Hematopoietic multipotent progenitor cell treated with erythropoietin and hydrocortisone succinate and interleukin-3 and kit ligand, for 15 days (in vitro differentiated cells): ENCODE measurements at regions not wholly inside any gene's neighbourhood (a gene's known extent, or its start where the extent isn't known, plus 50 kb on each side); places are given as distances from the start of the nearest gene placed in this dataset.
"Not testable (repeated sequence)": the region's sequence is repeated elsewhere in the genome, so short reads cannot be mapped to it uniquely, and the experiment has no call there.

ENCODE experiments used
- DNase-seq: peaks from one replicate; pipeline ENCODE4 v3.0.0-alpha.2; 2015; ENCODE audit warnings: low spot score

- no peak for DNase-seq
These were observed 179.0 kb downstream of the BCAS1 start for GRCh38 chr20:53891306-53891894.

- no peak for DNase-seq
These were observed 179.7 kb downstream of the BCAS1 start for GRCh38 chr20:53890443-53891305.

- no peak for DNase-seq
These were observed 180.8 kb downstream of the BCAS1 start for GRCh38 chr20:53889411-53890148.

- DNase-seq, result no peak
These were observed 181.4 kb downstream of the BCAS1 start for GRCh38 chr20:53888951-53889350.

GRCh38 chr20:53888510-53888909 lies 181.9 kb downstream of the BCAS1 start:
- no peak for DNase-seq

- DNase-seq, result no peak
These were observed 182.4 kb downstream of the BCAS1 start for GRCh38 chr20:53887973-53888372.

GRCh38 chr20:53884859-53885541 lies 185.4 kb downstream of the BCAS1 start:
- no peak for DNase-seq

GRCh38 chr20:53883098-53883911 lies 187.1 kb downstream of the BCAS1 start:
- DNase-seq, result no peak

GRCh38 chr20:53882438-53882986 lies 187.9 kb downstream of the BCAS1 start:
- not testable (repeated sequence) for DNase-seq

GRCh38 chr20:53881362-53881761 lies 189.0 kb downstream of the BCAS1 start:
- DNase-seq, result no peak

GRCh38 chr20:53880108-53880641 lies 190.2 kb downstream of the BCAS1 start:
- no peak for DNase-seq

GRCh38 chr20:53879048-53879684 lies 191.2 kb downstream of the BCAS1 start:
- no peak for DNase-seq

GRCh38 chr20:53878262-53879047 lies 191.9 kb downstream of the BCAS1 start:
- no peak for DNase-seq

- no peak for DNase-seq
These were observed 193.4 kb downstream of the BCAS1 start for GRCh38 chr20:53876956-53877355.

GRCh38 chr20:53876470-53876869 lies 193.9 kb downstream of the BCAS1 start:
- no peak for DNase-seq

GRCh38 chr20:53875452-53875851 lies 194.9 kb downstream of the BCAS1 start:
- DNase-seq, result no peak

GRCh38 chr20:53874706-53875105 lies 195.7 kb downstream of the BCAS1 start:
- no peak for DNase-seq

GRCh38 chr20:53874104-53874503 lies 196.3 kb downstream of the BCAS1 start:
- no peak for DNase-seq

GRCh38 chr20:53873230-53873604 lies 197.2 kb downstream of the BCAS1 start:
- DNase-seq, result no peak
